ENCODE measurements at regions not wholly inside any gene's neighbourhood (a gene's known extent, or its start where the extent isn't known, plus 50 kb on each side); places are given as distances from the start of the nearest gene placed in this dataset.

DNA sequence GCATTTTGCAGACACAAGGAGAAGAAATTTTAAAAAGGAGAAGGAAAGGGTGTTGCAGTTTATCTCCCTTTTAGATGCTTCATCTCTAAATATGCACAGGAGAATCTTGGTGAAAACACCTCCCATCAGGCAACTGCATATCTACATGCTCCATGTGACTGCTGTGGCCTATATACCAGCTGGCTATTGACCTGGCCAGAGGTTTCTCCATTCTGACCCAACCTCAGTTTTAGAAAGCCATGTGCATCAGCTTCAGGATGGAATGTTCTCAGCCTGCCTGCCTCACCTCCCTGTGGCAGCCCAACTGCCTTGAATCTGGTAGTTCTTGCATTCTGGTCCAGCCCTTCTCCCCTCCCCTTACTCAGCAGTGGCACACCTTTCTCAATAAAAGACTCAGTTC is 1958.8 kb upstream of the CELF4 start:
- no peak for DNase-seq

DNA sequence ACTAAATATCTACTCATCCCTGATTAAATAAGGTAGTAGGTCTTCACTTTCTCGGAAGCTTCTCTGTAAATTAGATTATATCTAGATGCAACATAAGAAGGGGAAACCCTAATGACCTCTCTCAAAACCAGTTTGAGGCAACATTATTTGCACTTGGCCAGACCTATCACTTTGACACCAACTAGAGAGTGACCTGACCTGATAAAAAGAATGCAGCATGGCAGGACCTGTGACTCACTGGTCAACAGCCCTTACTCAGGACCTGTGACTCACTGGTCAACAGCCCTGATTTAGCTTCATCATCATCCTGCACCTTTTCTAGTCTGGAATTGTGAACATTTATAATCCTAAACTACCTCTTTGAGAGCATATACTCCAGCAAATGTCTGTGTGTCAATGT is 1957.7 kb upstream of the CELF4 start:
- DNase-seq = no peak

DNA sequence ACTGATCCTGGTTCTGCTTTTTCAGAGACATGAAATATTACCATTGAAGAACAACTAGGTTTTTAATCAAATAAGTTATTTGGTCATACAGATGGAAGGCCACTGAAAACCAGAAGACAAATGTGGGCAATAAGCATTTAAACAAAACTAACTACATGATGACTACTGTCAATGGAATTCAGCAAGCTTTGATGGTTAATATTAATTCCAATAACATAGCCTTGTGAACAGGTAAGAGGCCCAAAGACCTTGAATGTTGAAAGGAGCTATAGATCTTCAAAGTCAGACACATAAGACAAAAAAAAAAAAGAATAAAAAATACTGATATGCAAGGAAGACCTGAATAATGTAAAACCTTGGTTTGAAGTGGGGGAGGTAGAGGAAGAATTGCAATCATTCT is 1955.6 kb upstream of the CELF4 start:
- no peak for DNase-seq

DNA sequence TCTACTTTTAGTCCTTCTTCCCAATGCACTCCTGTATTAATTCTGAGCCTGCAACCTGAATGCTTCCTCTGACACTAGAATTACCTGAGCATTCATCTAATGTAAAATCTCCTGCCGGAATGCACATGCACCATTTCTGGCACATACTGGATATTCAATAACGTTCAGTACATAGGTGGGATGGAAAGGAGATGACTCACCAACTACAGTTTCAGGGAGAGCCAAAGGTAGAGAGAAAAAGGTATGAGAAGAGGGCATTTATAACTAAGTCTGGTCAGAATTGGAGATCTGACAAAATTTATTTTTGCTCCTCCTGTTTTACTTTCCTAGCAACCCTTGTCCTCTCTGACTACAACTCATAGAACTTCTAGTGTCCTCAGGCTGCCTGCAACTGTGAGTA is 1954.1 kb upstream of the CELF4 start:
- no peak for DNase-seq

DNA sequence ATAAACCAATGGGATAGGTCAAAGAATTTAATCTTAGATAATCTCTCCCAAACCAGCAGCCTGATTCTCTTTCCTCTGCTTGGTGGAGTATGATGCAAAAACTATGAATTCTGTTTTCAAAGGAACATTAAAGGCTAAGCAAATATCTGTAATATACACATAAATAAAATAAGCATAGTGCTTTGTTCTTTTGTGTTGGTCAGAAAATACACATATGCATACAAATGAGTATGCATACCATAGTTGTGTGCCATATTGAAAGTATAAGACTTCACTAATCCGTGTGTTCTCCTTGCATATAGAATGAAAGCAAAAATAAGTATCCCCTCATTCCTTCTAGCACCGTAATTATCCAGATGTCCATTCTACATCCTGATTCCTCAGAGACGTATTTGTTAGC is 1949.7 kb upstream of the CELF4 start:
- DNase-seq = no peak

DNA sequence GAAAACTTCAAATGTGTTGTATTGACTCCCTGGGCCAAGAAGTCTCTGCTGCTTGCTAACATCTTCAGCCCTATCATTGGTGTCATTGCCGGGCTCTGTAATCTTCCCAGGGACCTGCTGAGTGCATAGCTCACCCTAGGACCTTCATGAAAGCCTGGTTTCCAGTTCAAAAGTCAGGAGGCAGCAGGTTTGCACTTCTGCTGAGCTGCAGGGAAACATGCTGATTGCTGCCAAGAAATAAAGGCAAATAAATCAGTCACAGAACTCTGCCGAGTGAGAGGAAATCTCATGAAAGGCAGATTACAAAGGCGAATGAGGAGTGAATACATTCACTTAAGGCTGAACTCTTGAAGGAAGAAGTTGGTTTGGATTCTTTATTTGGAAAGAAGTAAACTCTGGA is 1947.6 kb upstream of the CELF4 start:
- DNase-seq = no peak

DNA sequence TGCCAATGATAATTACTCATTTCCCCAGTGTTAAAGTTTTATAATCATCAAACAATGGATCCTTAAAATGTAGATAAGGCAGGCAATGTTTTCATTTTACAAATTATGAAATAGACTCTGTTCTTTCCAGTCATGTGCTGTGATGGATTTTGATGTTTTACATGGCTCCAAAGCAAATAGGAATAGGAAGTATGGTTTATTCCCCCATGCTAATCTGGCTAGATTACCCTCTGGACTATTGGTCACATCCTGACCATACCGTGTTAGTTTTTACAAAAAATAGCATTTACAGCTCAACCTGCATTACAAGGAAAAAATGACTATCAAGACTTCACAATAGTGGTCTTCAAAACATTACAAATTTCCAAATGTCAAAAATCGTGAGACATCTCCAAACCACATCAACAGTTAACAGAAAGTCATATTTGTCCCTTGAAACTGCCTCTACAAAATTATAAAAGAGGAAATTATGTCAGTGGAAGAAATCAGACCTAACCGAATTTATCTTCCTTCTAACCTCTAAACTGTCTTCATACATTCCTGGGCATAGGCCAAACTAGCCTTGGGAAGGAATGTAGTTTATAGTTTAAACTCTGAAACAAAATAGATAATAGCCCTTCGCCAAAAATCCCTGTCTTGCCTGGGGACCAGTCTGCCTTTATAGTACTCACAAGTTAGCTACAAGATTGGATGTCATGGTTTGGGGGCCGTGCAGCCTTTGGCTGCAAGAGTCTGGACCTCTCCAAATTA is 1941.2 kb upstream of the CELF4 start:
- DNase-seq = no peak

DNA sequence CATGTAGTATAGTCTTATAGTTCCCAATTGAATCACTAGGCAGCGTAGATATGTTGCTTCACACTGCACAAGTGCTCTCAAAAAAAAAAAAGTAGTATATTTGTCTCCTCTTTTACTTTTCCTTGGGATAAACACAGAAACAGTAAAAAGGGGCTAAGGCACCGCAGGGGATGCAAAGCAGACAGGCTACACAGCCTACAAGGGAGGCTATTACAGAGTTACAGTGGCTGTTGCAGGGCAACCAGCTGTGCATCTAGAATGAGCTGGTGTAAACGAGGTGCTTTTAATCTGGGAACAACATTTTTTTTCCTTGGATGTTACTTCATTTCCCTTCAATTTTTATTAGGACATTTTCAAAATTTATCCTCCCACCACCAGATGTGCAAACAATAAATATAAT is 1934.7 kb upstream of the CELF4 start:
- no peak for DNase-seq

DNA sequence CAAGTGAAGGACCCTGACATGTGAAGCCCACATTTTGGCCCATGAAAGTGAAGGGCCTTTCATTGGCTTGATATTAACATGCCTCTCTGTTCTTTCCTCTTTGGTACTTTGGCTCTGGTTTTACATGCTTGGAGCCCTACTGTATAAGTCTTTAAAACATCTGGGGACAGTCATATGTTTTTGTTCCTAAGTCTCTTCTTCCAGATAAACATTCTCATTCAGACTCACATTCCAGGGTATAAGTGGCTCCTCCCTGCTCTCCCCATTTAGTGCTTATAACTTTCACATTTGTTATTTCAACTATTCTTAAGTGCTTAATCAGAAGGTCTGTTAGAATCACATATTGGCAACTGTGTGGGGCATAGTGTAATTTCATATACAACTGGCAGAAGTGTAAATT is 1932.2 kb upstream of the CELF4 start:
- DNase-seq = no peak

DNA sequence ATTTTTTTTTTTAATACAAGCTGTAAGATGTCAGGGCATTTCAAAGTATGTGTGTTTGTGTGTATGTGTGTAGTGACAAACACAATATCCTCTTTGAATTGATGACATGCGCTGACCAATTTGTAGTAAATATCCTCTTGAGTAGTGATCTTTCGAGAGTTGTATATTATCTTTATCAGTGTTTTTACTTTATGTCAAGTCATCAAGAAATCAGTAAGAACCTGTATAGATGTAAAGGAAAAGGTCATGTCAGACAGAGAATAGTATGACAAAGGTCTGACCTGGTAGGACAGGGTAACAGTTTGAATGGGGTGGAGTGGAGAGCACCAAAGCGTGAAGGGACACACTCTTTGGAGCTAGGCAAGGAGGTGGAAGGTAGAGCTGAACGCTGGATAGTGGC is 1931.4 kb upstream of the CELF4 start:
- DNase-seq = no peak

DNA sequence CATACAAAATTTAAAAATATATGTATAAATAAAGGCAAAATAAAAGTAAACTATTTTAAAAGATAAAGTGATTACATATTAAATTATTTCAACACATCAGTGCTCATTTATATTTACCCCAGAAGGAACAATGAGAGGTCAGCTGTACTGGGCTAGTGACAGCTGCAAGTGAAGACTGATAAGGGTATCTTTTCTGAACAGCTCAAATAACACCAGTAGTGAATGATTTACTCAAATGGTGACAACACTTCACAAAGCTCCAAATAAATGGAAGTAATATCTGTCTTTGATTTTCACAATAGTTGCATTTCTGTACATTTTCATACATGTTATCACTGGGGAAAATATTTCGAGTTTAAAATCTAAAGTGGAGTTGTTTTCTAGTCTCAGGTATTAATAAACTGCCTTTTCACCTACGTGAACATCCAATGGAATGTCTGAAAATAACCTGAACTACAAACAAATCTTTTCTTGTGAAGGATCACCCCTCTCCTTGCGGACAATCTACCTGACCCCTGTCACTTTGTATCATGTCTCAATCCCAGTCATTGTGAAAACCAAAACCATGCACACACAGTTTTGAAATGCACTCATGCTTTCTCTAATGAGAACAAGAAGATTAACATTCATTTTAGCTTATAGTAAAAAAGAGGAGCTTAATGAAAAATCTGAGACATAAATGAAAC is 1928.8 kb upstream of the CELF4 start:
- no peak for DNase-seq

DNA sequence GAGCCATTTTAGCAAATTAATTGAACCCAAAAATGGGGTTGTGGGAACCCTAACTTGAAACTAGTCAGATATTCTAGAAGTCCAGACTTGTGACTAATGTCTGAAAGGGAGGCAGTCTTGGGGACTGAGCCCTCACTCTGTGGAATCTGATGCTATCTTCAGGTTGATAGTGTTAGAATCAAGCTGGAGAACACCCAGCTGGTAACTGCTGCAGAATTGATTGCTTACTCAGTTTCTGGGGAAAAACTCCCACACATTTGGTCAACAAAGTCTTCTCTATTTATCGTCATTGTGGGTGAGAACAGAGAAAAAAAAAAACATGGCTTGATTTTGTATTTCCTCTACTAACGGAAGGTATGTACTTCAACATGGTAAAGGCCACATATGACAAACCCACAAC is 1925.8 kb upstream of the CELF4 start:
- DNase-seq = no peak

DNA sequence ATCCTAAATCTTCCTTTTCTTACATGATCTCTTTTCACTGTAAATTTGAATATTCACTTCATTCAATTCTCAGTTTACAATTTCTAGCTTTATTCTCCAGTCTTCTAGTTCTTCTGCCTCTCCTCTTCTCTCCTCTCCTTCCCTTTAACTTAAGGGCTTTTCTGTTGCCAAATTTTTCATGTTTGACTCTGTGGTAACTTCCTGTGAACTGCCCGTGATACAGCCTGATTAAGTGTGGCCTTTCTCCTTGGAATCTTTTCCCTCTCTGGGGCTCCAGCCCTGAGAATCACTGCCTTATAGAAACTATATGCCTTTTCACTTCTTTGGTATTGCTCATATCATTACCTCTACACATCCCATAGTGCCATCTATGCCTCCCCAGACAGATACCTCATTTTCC is 1923.8 kb upstream of the CELF4 start:
- no peak for DNase-seq

DNA sequence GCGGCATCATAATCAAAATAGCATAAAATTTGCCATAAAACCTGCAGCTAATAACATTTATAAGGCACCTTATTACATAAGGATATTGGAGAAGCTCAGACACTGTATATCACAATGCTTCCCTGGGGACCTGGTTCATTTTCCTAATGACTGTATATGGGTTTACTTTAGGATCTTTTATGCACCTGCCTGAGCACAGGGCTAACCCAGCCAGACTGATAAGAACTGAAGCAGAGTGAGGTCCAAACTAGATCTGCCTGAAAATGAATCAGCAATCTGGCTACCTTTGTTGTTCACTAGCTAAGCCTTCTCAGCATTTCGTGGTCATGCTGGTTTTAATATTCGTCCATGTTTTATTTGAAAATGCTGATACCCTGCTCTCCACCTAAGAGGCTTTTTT is 1922.3 kb upstream of the CELF4 start:
- no peak for DNase-seq

DNA sequence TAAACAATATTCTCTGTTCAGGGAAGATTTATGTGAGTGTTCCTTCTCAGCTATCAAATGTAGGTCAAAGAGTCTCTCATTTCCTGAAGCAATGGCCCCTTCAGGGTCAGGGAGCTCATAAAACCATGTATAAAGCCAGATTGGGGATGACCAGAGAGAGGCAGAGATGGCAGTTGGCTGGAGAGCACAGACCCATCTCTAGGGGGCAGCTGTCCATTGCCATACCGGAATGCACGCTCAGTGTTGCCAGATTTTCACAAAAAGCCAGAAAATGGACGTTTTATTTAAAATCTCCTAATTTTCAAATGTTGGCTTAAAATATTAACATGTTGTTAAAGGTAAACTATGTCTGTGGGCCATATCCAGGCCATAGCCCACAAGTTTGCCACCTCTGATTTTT is 1920.7 kb upstream of the CELF4 start:
- DNase-seq = no peak

DNA sequence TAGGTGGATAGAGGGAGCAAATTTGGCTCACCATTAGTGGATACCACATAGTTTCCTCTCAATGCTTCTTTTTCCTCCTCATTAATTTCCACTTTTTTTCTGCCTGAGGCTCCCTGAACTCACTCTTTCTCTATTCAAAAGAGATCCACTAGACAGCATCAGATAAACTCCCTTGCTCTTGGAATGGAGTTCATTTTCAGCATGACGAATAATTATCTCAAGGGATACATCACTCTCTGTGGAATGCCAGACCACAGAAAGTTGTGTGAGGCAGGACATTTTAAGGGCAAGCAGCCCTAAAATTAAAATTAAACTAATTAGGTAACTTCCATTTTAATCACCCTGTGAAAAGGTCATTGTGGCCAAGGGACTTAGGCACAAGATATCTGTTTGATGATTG is 1920.1 kb upstream of the CELF4 start:
- peak; percentile 11 for DNase-seq

DNA sequence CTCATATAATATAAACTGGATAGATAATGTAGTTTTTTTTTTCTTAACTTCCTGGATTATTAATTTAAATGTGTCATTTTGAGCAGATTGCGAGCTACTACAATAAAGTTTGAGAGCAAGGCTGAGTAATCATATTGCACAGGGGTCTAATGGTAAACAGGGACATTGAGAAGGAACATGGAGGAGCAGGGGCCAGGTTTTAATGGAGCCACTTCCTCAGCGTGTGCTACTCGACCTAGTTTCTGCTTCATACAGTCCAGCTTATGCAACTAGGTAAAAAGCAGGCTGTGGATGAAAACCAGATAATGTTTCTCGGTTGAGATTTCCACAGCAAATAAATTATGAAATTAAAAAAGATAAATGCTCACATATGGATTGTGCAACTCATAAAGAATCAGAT is 1915.7 kb upstream of the CELF4 start:
- peak; percentile 9 for DNase-seq

DNA sequence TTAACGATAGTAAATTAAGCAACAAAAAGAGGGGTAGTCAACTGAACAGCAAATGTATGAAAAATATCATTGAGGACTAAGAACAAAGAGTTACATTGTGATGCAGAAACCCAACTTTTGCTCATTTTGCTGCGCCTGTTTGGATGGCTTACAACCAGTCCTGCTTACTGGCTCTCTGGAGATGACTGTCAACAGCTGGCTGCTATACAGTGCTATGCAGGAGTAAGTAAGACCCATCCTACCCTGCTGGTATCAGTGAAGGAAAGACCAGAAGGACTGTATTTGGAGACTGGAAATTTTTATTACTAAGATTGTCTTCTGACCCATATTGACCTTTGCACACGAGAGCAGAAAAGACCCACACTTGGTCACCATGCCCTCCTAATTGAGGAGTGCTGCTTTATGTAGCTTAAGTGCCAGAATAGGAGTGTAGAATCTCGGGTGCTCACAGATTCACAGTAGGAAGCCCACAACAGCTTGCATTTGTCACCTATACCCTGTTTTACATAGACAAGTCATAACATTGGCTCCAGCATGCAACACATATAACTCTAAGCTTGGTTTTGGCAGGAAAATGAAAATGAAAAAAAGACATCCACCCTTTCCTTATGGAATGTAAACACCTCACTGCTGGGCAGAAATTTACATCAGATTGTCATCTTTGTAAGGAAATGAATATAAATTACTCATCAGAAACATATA is 1915.0 kb upstream of the CELF4 start:
- peak; percentile 14 for DNase-seq

DNA sequence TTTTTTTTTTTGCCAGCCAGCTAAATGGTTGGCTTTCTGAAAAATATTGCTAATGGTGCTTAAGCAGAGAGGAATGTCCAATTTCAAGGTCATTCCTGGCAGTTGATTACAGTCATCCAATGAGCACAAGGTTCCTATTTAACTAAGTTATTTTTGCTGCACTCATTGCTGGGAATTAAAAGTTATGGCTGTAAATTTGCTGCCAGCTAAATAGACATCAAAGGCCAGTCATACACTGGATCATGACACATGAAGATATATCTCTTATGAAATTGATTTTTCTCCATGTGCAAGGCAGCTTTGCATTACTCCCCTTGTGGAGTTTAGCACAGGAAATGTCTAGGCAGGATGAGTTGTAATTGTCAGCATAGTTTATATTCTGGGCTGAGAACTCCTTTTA is 1898.4 kb upstream of the CELF4 start:
- peak; percentile 33 for DNase-seq

DNA sequence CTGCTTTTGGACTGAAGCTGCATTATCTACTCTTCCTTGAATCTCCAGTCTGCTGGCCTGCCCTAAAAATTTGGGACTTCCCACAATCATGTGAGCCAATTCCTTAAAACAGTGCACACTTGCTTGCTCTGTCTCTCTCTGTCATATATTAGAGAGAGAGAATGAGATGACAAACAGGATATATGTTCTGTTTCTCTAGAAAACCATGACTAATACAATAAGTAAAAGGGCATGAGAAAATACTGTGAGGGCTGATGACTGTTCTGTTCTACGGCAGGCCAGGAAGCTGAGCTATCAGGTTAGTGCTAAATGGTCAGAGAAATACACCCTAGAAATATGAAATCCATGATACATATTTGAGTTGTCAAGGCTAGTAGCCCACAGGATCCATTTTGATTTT is 1896.8 kb upstream of the CELF4 start:
- DNase-seq = peak; percentile 33

DNA sequence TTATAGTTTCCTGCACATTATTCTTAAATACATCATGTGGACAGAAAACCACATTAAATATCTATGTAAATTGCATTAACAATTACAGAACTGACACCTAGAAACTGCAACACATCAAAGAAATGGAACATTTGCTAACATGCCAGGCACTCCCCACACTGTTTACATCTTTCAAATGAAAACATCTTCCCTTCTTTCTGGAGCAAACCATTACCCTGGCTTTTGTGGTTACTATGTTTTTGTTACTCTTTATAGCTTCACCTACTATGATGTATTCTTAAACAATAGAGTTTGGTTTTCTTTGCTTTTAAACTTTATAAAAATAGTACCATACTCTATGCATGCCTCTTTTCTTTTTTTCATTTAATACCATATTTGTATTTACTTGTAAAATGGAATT is 1894.5 kb upstream of the CELF4 start:
- no peak for DNase-seq

DNA sequence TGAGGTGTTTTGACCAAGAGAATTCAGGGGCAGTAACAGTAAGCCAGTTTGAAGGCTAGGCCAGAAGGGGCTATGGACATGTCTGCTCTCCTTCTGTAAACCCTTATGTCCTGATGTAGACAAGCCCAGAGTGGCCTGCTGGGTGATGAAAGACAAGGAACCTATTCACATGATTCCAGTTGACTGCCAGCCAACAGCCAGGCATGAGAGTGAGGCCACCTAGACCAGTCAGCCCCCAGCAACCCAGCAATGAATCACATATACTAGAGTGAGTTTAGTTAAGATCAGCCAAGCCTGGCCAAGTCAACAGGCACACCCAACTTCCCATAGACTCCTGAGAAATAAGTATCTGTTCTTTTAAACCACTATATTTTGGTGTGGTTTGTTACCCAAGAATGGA is 1889.7 kb upstream of the CELF4 start:
- DNase-seq = peak; percentile 44

DNA sequence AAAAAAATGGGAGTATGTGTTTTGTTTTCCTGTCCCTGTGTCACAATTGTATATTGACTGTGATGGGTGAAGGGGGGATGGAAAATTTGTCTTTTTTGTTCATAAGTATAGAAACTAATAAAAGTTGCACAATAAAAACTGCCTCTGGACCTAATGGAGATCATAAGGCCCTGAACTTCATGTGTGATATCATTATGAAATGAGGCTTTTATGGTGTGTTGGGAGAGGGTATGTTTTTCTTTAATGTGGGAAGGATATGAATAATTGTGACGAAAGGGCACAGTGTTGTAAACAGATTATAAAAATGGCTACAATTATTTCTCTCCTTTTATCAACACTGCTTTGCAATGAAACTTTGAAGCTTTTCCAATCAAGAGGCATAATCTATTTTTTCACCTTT is 1889.3 kb upstream of the CELF4 start:
- DNase-seq = no peak

DNA sequence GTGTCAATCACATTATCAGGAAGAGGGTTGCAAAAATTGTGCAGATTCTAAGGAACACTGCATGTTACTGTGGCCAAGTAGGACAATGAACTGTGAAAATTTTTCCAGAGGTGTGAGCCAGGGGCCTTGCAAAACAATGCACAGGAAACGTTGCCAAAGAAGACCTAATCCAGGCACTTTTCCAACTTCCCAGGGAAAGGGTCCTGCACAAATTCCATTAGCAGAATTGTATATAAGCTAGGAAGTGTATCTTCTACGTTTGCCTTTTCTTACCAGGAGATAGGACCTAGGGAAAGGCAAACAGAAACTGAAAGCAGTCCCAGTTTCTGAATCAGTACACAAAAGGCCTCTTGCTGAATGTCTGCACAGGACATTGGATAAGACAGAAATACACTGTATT is 1888.3 kb upstream of the CELF4 start:
- DNase-seq = peak; percentile 35

Measured in fibroblast of skin of right quadriceps (primary cell).